ENCODE measurements at regions not wholly inside any gene's neighbourhood (a gene's known extent, or its start where the extent isn't known, plus 50 kb on each side); places are given as distances from the start of the nearest gene placed in this dataset.

GRCh38 chr3:24033818-24034217, 88.7 kb downstream of the NR1D2 start:
- DNase-seq (ENCODE audit: low spot score) = no peak
- H3K27ac ChIP-seq (ENCODE audit: low read depth in 1 of 2, low read length in 2 of 2) = no peak overlapping the region
- TF ChIP-seq GABPA (IDR thresholded peaks at IDR 0.05 in 1 of 2, conservative IDR thresholded peaks at IDR 0.05 in 1 of 2) = no peak
- TF ChIP-seq NR2F2 (IDR thresholded peaks at IDR 0.05) = no peak
- TF ChIP-seq, protein P1, sequence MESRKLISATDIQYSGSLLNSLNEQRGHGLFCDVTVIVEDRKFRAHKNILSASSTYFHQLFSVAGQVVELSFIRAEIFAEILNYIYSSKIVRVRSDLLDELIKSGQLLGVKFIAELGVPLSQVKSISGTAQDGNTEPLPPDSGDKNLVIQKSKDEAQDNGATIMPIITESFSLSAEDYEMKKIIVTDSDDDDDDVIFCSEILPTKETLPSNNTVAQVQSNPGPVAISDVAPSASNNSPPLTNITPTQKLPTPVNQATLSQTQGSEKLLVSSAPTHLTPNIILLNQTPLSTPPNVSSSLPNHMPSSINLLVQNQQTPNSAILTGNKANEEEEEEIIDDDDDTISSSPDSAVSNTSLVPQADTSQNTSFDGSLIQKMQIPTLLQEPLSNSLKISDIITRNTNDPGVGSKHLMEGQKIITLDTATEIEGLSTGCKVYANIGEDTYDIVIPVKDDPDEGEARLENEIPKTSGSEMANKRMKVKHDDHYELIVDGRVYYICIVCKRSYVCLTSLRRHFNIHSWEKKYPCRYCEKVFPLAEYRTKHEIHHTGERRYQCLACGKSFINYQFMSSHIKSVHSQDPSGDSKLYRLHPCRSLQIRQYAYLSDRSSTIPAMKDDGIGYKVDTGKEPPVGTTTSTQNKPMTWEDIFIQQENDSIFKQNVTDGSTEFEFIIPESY (IDR thresholded peaks at IDR 0.05) = no peak
- TF ChIP-seq, protein P2, sequence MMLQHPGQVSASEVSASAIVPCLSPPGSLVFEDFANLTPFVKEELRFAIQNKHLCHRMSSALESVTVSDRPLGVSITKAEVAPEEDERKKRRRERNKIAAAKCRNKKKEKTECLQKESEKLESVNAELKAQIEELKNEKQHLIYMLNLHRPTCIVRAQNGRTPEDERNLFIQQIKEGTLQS (IDR thresholded peaks at IDR 0.05) = no peak
- no peak for TF ChIP-seq RXRA (IDR thresholded peaks at IDR 0.05)
- no peak for TF ChIP-seq JUND (IDR thresholded peaks at IDR 0.05)
- no peak for TF ChIP-seq HNF4G (IDR thresholded peaks at IDR 0.05)
- no peak for TF ChIP-seq FOXA2 (IDR thresholded peaks at IDR 0.05)
- TF ChIP-seq RAD21 (IDR thresholded peaks at IDR 0.05) = no peak
- TF ChIP-seq MAX (IDR thresholded peaks at IDR 0.05) = no peak
- no peak for TF ChIP-seq EGR1 (IDR thresholded peaks at IDR 0.05; ENCODE audit: low read depth in 2 of 2)
- TF ChIP-seq SP1 (IDR thresholded peaks at IDR 0.05) = no peak

GRCh38 chr3:24034464-24034863, 89.4 kb downstream of the NR1D2 start:
- no peaks in the 10 kb centered on the region for H3K36me3 ChIP-seq (ENCODE audit: control insufficient read depth in 4 of 4, insufficient read depth in 3 of 4, low read depth in 1 of 4, low read length in 3 of 4)
- TF ChIP-seq HNF4A (conservative IDR thresholded peaks at IDR 0.05) (no peak), JUND (IDR thresholded peaks at IDR 0.05) (no peak), MAX (IDR thresholded peaks at IDR 0.05) (no peak), YY1 (IDR thresholded peaks at IDR 0.05) (no peak), TAF1 (conservative IDR thresholded peaks at IDR 0.05) (no peak), RAD21 (IDR thresholded peaks at IDR 0.05) (no peak), HNF4G (IDR thresholded peaks at IDR 0.05) (no peak), SP1 (IDR thresholded peaks at IDR 0.05) (no peak), GABPA (IDR thresholded peaks at IDR 0.05 in 1 of 2, conservative IDR thresholded peaks at IDR 0.05 in 1 of 2) (no peak), FOXA2 (IDR thresholded peaks at IDR 0.05) (no peak)
- TF ChIP-seq, protein P2 (IDR thresholded peaks at IDR 0.05) = no peak
- no peaks in the 10 kb centered on the region for H3K27me3 ChIP-seq (ENCODE audit: control insufficient read depth in 4 of 4, insufficient read depth in 4 of 4, low read length in 3 of 4)

More at GRCh38 chr3:24033818-24034217, 88.7 kb downstream of the NR1D2 start:
- H3K36me3 ChIP-seq (ENCODE audit: control insufficient read depth in 4 of 4, insufficient read depth in 3 of 4, low read depth in 1 of 4, low read length in 3 of 4) = no peaks in the 10 kb centered on the region
- no peak overlapping the region for H3K4me3 ChIP-seq (ENCODE audit: low read depth in 1 of 3, low read length in 3 of 3)
- H3K27me3 ChIP-seq (ENCODE audit: control insufficient read depth in 4 of 4, insufficient read depth in 4 of 4, low read length in 3 of 4) = no peaks in the 10 kb centered on the region
- peaks cover 0 to 3% (median 0%) of the 10 kb centered on the region in 4 donors for H3K9me3 ChIP-seq (ENCODE audit: control insufficient read depth in 4 of 4, low read length in 3 of 4)
- H3K4me1 ChIP-seq (ENCODE audit: control insufficient read depth in 4 of 4, insufficient read depth in 4 of 4, low read length in 3 of 4) = no peaks in the 10 kb centered on the region
- 70% methylated on average over 2 of the region's 2 CpGs for WGBS
- no peak overlapping the region for H3K9ac ChIP-seq (ENCODE audit: low read depth in 1 of 2, low read length in 2 of 2)

DNA sequence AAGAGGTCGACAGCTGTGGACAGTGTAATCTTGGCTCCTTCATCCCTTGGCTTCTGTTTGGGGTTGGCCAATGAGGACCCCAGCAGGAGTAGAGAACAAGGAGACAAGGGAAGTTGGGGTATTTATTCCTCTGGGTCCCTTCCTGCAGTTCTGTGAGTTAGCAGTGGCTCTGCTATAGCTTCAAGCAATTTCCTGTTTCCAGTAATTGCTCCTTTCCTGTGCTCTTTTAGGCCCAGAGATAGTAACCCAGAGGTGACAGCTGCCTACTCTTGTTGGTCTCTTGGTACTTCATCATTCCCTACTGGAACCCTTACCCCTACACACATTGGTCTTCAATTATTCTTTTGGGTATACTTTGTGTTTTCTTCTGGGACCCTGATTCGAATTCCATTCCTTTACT, 92.9 kb downstream of the NR1D2 start:
- WGBS = 86% methylated on average over 2 of the region's 2 CpGs
- no peak for TF ChIP-seq FOXA2 (IDR thresholded peaks at IDR 0.05)
- TF ChIP-seq, protein P1 (IDR thresholded peaks at IDR 0.05) = no peak
- TF ChIP-seq EGR1 (IDR thresholded peaks at IDR 0.05; ENCODE audit: low read depth in 2 of 2) = no peak
- TF ChIP-seq CTCF (IDR thresholded peaks at IDR 0.05; ENCODE audit: low read depth, low read length, missing input control) = no peak
- no peak for TF ChIP-seq GABPA (IDR thresholded peaks at IDR 0.05 in 1 of 2, conservative IDR thresholded peaks at IDR 0.05 in 1 of 2)
- TF ChIP-seq RAD21 (IDR thresholded peaks at IDR 0.05) = no peak
- TF ChIP-seq NR2F2 (IDR thresholded peaks at IDR 0.05) = no peak
- no peak for TF ChIP-seq JUND (IDR thresholded peaks at IDR 0.05)
- no peak for TF ChIP-seq TAF1 (conservative IDR thresholded peaks at IDR 0.05)
- TF ChIP-seq, protein P2 (IDR thresholded peaks at IDR 0.05) = no peak

More at GRCh38 chr3:24034464-24034863, 89.4 kb downstream of the NR1D2 start:
- Histone ChIP-seq H3K4me3 (ENCODE audit: low read depth in 1 of 3, low read length in 3 of 3) (no peak overlapping the region), H3K9ac (ENCODE audit: low read depth in 1 of 2, low read length in 2 of 2) (no peak overlapping the region), H3K4me1 (ENCODE audit: control insufficient read depth in 4 of 4, insufficient read depth in 4 of 4, low read length in 3 of 4) (no peaks in the 10 kb centered on the region), H3K9me3 (ENCODE audit: control insufficient read depth in 4 of 4, low read length in 3 of 4) (peaks cover 0 to 3% (median 0%) of the 10 kb centered on the region in 4 donors), H3K27ac (ENCODE audit: low read depth in 1 of 2, low read length in 2 of 2) (no peak overlapping the region)
- no peak for DNase-seq (ENCODE audit: low spot score)

More for the DNA sequence above, 92.9 kb downstream of the NR1D2 start:
- H3K4me3 ChIP-seq (ENCODE audit: low read depth in 1 of 3, low read length in 3 of 3) = no peak overlapping the region
- no peak overlapping the region for H3K27ac ChIP-seq (ENCODE audit: low read depth in 1 of 2, low read length in 2 of 2)
- H3K36me3 ChIP-seq (ENCODE audit: control insufficient read depth in 4 of 4, insufficient read depth in 3 of 4, low read depth in 1 of 4, low read length in 3 of 4) = no peaks in the 10 kb centered on the region
- DNase-seq (ENCODE audit: low spot score) = no peak
- no peaks in the 10 kb centered on the region for H3K9me3 ChIP-seq (ENCODE audit: control insufficient read depth in 4 of 4, low read length in 3 of 4)
- H3K27me3 ChIP-seq (ENCODE audit: control insufficient read depth in 4 of 4, insufficient read depth in 4 of 4, low read length in 3 of 4) = no peaks in the 10 kb centered on the region
- H3K4me1 ChIP-seq (ENCODE audit: control insufficient read depth in 4 of 4, insufficient read depth in 4 of 4, low read length in 3 of 4) = no peaks in the 10 kb centered on the region
- H3K9ac ChIP-seq (ENCODE audit: low read depth in 1 of 2, low read length in 2 of 2) = no peak overlapping the region
